GM23338 (cell line): ENCODE measurements at regions not wholly inside any gene's neighbourhood (a gene's known extent, or its start where the extent isn't known, plus 50 kb on each side); places are given as distances from the start of the nearest gene placed in this dataset.

Source experiments
- CREB1 ChIP-seq: fragments of 250-450 bp; sonication (Bioruptor Pico); IDR thresholded peaks from 2 replicates; pipeline ENCODE4 v1.5.0; 2020; ENCODE audit warnings: low read depth, mild to moderate bottlenecking, moderate library complexity
- EZH2 ChIP-seq: fragments of 200-600 bp; sonication (generic); IDR thresholded peaks from one replicate; pipeline ENCODE4 v1.8.0; 2017; ENCODE audit warnings: antibody characterized with exemption, mild to moderate bottlenecking, low read depth; ENCODE audit not compliant: unreplicated experiment
- EZH2phosphoT487 ChIP-seq: fragments of 200-600 bp; sonication (generic); IDR thresholded peaks from one replicate; pipeline ENCODE4 v1.8.1; 2018; ENCODE audit warnings: antibody characterized with exemption; ENCODE audit not compliant: unreplicated experiment
- JUNB ChIP-seq: IDR thresholded peaks from one replicate; pipeline ENCODE4 v1.6.1; 2016; ENCODE audit warnings: antibody characterized with exemption; ENCODE audit not compliant: unreplicated experiment
- POLR2AphosphoS5 ChIP-seq: IDR thresholded peaks from 2 replicates; pipeline ENCODE4 v1.6.1; 2016; ENCODE audit warnings: antibody characterized with exemption, low read depth
- REST ChIP-seq: IDR thresholded peaks from one replicate; pipeline ENCODE4 v1.6.1; 2018; ENCODE audit warnings: antibody characterized with exemption; ENCODE audit not compliant: unreplicated experiment
- ZNF114 ChIP-seq: fragments of 250-450 bp; sonication (Bioruptor Pico); IDR thresholded peaks from 2 replicates; pipeline ENCODE4 v1.5.0; 2020; ENCODE audit warnings: mild to moderate bottlenecking, moderate library complexity
- TF ChIP-seq, protein P1 (sequence below), 2 experiments: fragments of 200-600 bp in 1 of 2; sonication (generic) in 1 of 2; conservative IDR thresholded peaks; 2 replicates each; pipeline versions ENCODE4 v1.5.1 to v1.6.1; 2016 to 2017; ENCODE audit warnings: antibody characterized with exemption in 2 of 2, low read depth in 2 of 2, mild to moderate bottlenecking in 2 of 2, moderate library complexity in 1 of 2

DNA sequence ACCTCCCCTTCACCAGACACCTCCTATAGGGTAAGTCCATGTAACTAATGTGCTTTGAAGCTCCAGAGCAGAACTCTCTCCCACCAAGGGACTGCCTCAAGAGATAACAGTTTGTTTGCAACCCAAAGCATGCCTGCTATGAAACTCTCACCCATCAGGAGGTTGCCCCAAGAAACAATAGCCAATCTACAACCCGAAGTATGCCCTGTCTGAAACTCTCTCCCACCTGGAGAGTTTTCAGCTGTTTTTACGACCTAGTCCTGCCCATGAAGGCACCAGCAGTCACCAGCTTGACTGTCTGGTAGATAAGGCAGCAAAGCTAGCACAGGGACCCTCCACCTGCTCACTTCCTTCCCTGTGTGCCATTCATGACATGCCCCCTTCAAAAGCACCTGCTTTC lies 533.9 kb upstream of the CRIM1 start:
- no peak for TF ChIP-seq POLR2AphosphoS5
- TF ChIP-seq, protein P1, sequence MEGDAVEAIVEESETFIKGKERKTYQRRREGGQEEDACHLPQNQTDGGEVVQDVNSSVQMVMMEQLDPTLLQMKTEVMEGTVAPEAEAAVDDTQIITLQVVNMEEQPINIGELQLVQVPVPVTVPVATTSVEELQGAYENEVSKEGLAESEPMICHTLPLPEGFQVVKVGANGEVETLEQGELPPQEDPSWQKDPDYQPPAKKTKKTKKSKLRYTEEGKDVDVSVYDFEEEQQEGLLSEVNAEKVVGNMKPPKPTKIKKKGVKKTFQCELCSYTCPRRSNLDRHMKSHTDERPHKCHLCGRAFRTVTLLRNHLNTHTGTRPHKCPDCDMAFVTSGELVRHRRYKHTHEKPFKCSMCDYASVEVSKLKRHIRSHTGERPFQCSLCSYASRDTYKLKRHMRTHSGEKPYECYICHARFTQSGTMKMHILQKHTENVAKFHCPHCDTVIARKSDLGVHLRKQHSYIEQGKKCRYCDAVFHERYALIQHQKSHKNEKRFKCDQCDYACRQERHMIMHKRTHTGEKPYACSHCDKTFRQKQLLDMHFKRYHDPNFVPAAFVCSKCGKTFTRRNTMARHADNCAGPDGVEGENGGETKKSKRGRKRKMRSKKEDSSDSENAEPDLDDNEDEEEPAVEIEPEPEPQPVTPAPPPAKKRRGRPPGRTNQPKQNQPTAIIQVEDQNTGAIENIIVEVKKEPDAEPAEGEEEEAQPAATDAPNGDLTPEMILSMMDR (conservative IDR thresholded peaks at IDR 0.05; ENCODE audit: low read depth in 2 of 2): no peak
- no peak for TF ChIP-seq EZH2phosphoT487
- TF ChIP-seq REST: no peak
- no peak for TF ChIP-seq JUNB
- no peak for TF ChIP-seq EZH2
- TF ChIP-seq ZNF114 (CRISPR knock-in tag): no peak
- TF ChIP-seq CREB1 (CRISPR knock-in tag): no peak
